GM23248 (cell line): ENCODE measurements at regions not wholly inside any gene's neighbourhood (a gene's known extent, or its start where the extent isn't known, plus 50 kb on each side); places are given as distances from the start of the nearest gene placed in this dataset.

Source experiments
- DNase-seq: peaks from one replicate; pipeline ENCODE4 v3.0.0-alpha.2; 2015
- H2AFZ ChIP-seq: fragments of 200-600 bp; sonication (generic); 2 replicates; pipeline ENCODE4 v1.6.1; 2016; ENCODE audit warnings: antibody characterized with exemption
- H3F3A ChIP-seq: fragments of 200-600 bp; sonication (generic); 2 replicates; pipeline ENCODE4 v1.6.1; 2016; ENCODE audit warnings: mild to moderate bottlenecking, antibody characterized with exemption, mixed run types; ENCODE audit not compliant: insufficient read depth
- H3K27ac ChIP-seq: fragments of 200-600 bp; sonication (generic); 2 replicates; pipeline ENCODE4 v1.5.1; 2016; ENCODE audit warnings: mild to moderate bottlenecking
- H3K27me3 ChIP-seq: fragments of 200-600 bp; sonication (generic); replicated peaks from 2 replicates; pipeline ENCODE4 v1.6.1; 2016; ENCODE audit warnings: mild to moderate bottlenecking; ENCODE audit not compliant: insufficient read depth
- H3K36me3 ChIP-seq: fragments of 200-600 bp; sonication (generic); 2 replicates; pipeline ENCODE4 v1.6.1; 2016; ENCODE audit warnings: low read depth, mild to moderate bottlenecking
- H3K4me1 ChIP-seq: fragments of 200-600 bp; sonication (generic); 2 replicates; pipeline ENCODE4 v1.6.1; 2016; ENCODE audit warnings: mild to moderate bottlenecking; ENCODE audit not compliant: insufficient read depth
- H3K4me2 ChIP-seq: fragments of 200-600 bp; sonication (generic); one replicate; pipeline ENCODE4 v1.6.1; 2016; ENCODE audit warnings: mild to moderate bottlenecking; ENCODE audit not compliant: unreplicated experiment
- H3K4me3 ChIP-seq: fragments of 200-600 bp; sonication (generic); 2 replicates; pipeline ENCODE4 v1.5.1; 2016; ENCODE audit warnings: mild to moderate bottlenecking
- H3K79me2 ChIP-seq: fragments of 200-600 bp; sonication (generic); 2 replicates; pipeline ENCODE4 v1.6.1; 2016; ENCODE audit warnings: mild to moderate bottlenecking; ENCODE audit not compliant: insufficient read depth
- H3K9ac ChIP-seq: fragments of 200-600 bp; sonication (generic); 2 replicates; pipeline ENCODE4 v1.6.1; 2016; ENCODE audit warnings: mild to moderate bottlenecking
- H3K9me2 ChIP-seq: fragments of 200-600 bp; sonication (generic); 2 replicates; pipeline ENCODE4 v1.6.1; 2016; ENCODE audit warnings: mixed run types, mild to moderate bottlenecking, moderate library complexity; ENCODE audit not compliant: insufficient read depth
- H3K9me3 ChIP-seq: fragments of 200-600 bp; sonication (generic); one replicate; pipeline ENCODE4 v1.6.1; 2017; ENCODE audit warnings: low read depth
- H4K20me1 ChIP-seq: fragments of 200-600 bp; sonication (generic); 2 replicates; pipeline ENCODE4 v1.6.0; 2016; ENCODE audit not compliant: insufficient read depth
- EZH2 ChIP-seq: fragments of 200-600 bp; sonication (generic); IDR thresholded peaks from 2 replicates; pipeline ENCODE4 v1.6.1; 2018; ENCODE audit warnings: antibody characterized with exemption, mild to moderate bottlenecking; ENCODE audit not compliant: insufficient read depth, poor library complexity, severe bottlenecking
- EZH2phosphoT487 ChIP-seq: fragments of 200-600 bp; sonication (generic); IDR thresholded peaks from 2 replicates; pipeline ENCODE4 v1.6.1; 2018; ENCODE audit warnings: antibody characterized with exemption, moderate library complexity, mild to moderate bottlenecking, low read depth; ENCODE audit not compliant: insufficient read depth
- WGBS, 2 experiments: methylation state at CpG; one replicate each; pipeline ENCODE4 v1.1.6; 2015 to 2017; ENCODE audit warnings: low lambda C conversion rate in 2 of 2, low coverage in 1 of 2; ENCODE audit errors: missing lambda C conversion rate in 2 of 2; 5-methylcytosine and 5-hydroxymethylcytosine counted together
- in situ Hi-C: fragments of 300-500 bp; cut with MboI; formaldehyde crosslinking; loops from 2 replicates; pipeline ENCODE4 v1.15.0; 2020

GRCh38 chr9:80070071-80070742 is 498.4 kb downstream of the TLE4 start:
- DNase-seq = no peak
- no peak for TF ChIP-seq EZH2phosphoT487
- no peak overlapping the region for H3K9ac ChIP-seq
- H3K79me2 ChIP-seq = no peaks in the 10 kb centered on the region
- in situ Hi-C loops = no loop called here
- 48 to 54% methylated on average over 3 of the region's 3 CpGs for WGBS, 2 experiments
- no peaks in the 10 kb centered on the region for H3K9me2 ChIP-seq
- no peak overlapping the region for H3K4me3 ChIP-seq
- H3K27me3 ChIP-seq = peaks cover 24% of the 10 kb centered on the region
- no peaks in the 10 kb centered on the region for H3K36me3 ChIP-seq
- no peaks in the 10 kb centered on the region for H4K20me1 ChIP-seq
- no peak overlapping the region for H3K4me2 ChIP-seq
- no peaks in the 10 kb centered on the region for H3K9me3 ChIP-seq
- no peak overlapping the region for H2AFZ ChIP-seq
- no peaks in the 10 kb centered on the region for H3F3A ChIP-seq
- no peak overlapping the region for H3K27ac ChIP-seq
- H3K4me1 ChIP-seq = no peaks in the 10 kb centered on the region

GRCh38 chr9:80066931-80067330 is 495.2 kb downstream of the TLE4 start:
- Histone ChIP-seq H3K9me3 (no peaks in the 10 kb centered on the region), H4K20me1 (no peaks in the 10 kb centered on the region), H3K9me2 (no peaks in the 10 kb centered on the region), H3K27me3 (peaks cover 24% of the 10 kb centered on the region), H3K9ac (no peak overlapping the region), H3K36me3 (no peaks in the 10 kb centered on the region), H3K4me3 (no peak overlapping the region), H2AFZ (no peak overlapping the region), H3K79me2 (no peaks in the 10 kb centered on the region), H3F3A (peaks cover 4% of the 10 kb centered on the region), H3K27ac (no peak overlapping the region), H3K4me1 (peaks cover 6% of the 10 kb centered on the region), H3K4me2 (no peak overlapping the region)
- in situ Hi-C loops = no loop called here
- TF ChIP-seq EZH2 (no peak), EZH2phosphoT487 (no peak)
- 18 to 22% methylated on average over 5 of the region's 5 CpGs for WGBS, 2 experiments
- DNase-seq = no peak

- Histone ChIP-seq H3K4me3 (no peak overlapping the region), H3K9me2 (no peaks in the 10 kb centered on the region), H3K27ac (peak overlapping the region; percentile 43; the same call in 1 of the 2 replicates), H3F3A (peaks cover 19% of the 10 kb centered on the region), H3K4me1 (peaks cover 20% of the 10 kb centered on the region), H2AFZ (no peak overlapping the region), H3K9me3 (no peaks in the 10 kb centered on the region), H3K36me3 (no peaks in the 10 kb centered on the region), H3K4me2 (no peak overlapping the region), H3K79me2 (no peaks in the 10 kb centered on the region), H3K27me3 (peaks cover 15% of the 10 kb centered on the region), H3K9ac (no peak overlapping the region), H4K20me1 (no peaks in the 10 kb centered on the region)
- DNase-seq = peak; percentile 6
- WGBS, 2 experiments = 83 to 86% methylated on average over 4 of the region's 4 CpGs
- in situ Hi-C loops = no loop called here
- no peak for TF ChIP-seq EZH2phosphoT487
- no peak for TF ChIP-seq EZH2
Measured at GRCh38 chr9:80062567-80062966, 490.8 kb downstream of the TLE4 start.

- no peak for TF ChIP-seq EZH2
- peak; percentile 79; the same call in 1 of the 2 replicates for TF ChIP-seq EZH2phosphoT487
- H2AFZ ChIP-seq = no peak overlapping the region
- no peaks in the 10 kb centered on the region for H3K9me3 ChIP-seq
- H3K79me2 ChIP-seq = no peaks in the 10 kb centered on the region
- no peaks in the 10 kb centered on the region for H4K20me1 ChIP-seq
- H3K9me2 ChIP-seq = no peaks in the 10 kb centered on the region
- 0% methylated on average over 2 of the region's 2 CpGs for WGBS, 2 experiments
- H3K4me1 ChIP-seq = peaks cover 20% of the 10 kb centered on the region
- DNase-seq = peak; percentile 88
- no peak overlapping the region for H3K9ac ChIP-seq
- in situ Hi-C loops = no loop called here
- peak overlapping the region; percentile 33 for H3K4me2 ChIP-seq
- H3K4me3 ChIP-seq = no peak overlapping the region
- H3K27ac ChIP-seq = peak overlapping the region; percentile 43
- H3F3A ChIP-seq = peaks cover 19% of the 10 kb centered on the region
- H3K36me3 ChIP-seq = no peaks in the 10 kb centered on the region
- peaks cover 12% of the 10 kb centered on the region for H3K27me3 ChIP-seq
Measured at GRCh38 chr9:80061940-80062339, 490.2 kb downstream of the TLE4 start.

- Histone ChIP-seq H3K9me2 (no peaks in the 10 kb centered on the region), H4K20me1 (no peaks in the 10 kb centered on the region), H3K4me2 (no peak overlapping the region), H3K4me1 (peaks cover 20% of the 10 kb centered on the region), H3F3A (peaks cover 19% of the 10 kb centered on the region), H3K27me3 (0 out of 2 replicates have a peak, but pooled peaks cover 4% of the 10 kb centered on the region), H3K27ac (no peak overlapping the region), H3K9ac (no peak overlapping the region), H2AFZ (no peak overlapping the region), H3K79me2 (no peaks in the 10 kb centered on the region), H3K36me3 (no peaks in the 10 kb centered on the region), H3K9me3 (no peaks in the 10 kb centered on the region), H3K4me3 (no peak overlapping the region)
- peak; percentile 13 for DNase-seq
- in situ Hi-C loops = no loop called here
- TF ChIP-seq EZH2 (no peak), EZH2phosphoT487 (no peak)
Measured at GRCh38 chr9:80061096-80061495, 489.3 kb downstream of the TLE4 start.
